Left lung (tissue), 4 donors: ENCODE measurements at regions not wholly inside any gene's neighbourhood (a gene's known extent, or its start where the extent isn't known, plus 50 kb on each side); places are given as distances from the start of the nearest gene placed in this dataset.

Experiments used
- ATAC-seq: fragments of 200-7000 bp; cut with Tn5 transposase; one replicate; pipeline ENCODE4 v1.9.1; 2020; ENCODE audit warnings: moderate library complexity
- DNase-seq, 4 donors: peaks; one replicate each; pipeline ENCODE4 v3.0.0-alpha.2; 2013 to 2020
- H3K27ac ChIP-seq, 2 donors: fragments of 200-600 bp; sonication (generic) in 1 of 2; one replicate each; pipeline versions ENCODE4 v1.5.0 to v1.8.0; 2020 to 2021
- H3K27me3 ChIP-seq, 2 donors: fragments of 200-600 bp; sonication (generic) in 1 of 2; one replicate each; pipeline versions ENCODE4 v1.5.0 to v1.8.0; 2020 to 2021
- H3K36me3 ChIP-seq, 2 donors: fragments of 200-600 bp; sonication (generic) in 1 of 2; one replicate each; pipeline versions ENCODE4 v1.5.0 to v1.8.0; 2020 to 2021
- H3K4me1 ChIP-seq, 2 donors: fragments of 200-600 bp; one replicate each; pipeline ENCODE4 v1.8.0; 2021
- H3K4me3 ChIP-seq, 2 donors: fragments of 200-600 bp; sonication (generic) in 1 of 2; one replicate each; pipeline versions ENCODE4 v1.5.0 to v1.8.0; 2020 to 2021; ENCODE audit warnings: mild to moderate bottlenecking in 1 of 2
- H3K9me3 ChIP-seq, 2 donors: fragments of 200-600 bp; sonication (generic) in 1 of 2; one replicate each; pipeline versions ENCODE4 v1.5.0 to v1.8.0; 2020 to 2021
- CTCF ChIP-seq, 2 donors: fragments of 200-600 bp; sonication (generic) in 1 of 2; IDR thresholded peaks; one replicate each; pipeline versions ENCODE4 v1.5.0 to v1.8.0; 2021; ENCODE audit warnings: antibody characterized with exemption in 2 of 2
- intact Hi-C, 2 donors: fragments of 100-400 bp; cut with DNase I; formaldehyde crosslinking; loops; one replicate each; pipeline versions ENCODE4 v1.11.2 to v1.14.2; 2022
- donor health status: DM: no; HTN: yes; CAD: no.
- donor health status: DM: no; HTN: no; CAD: no.

GRCh38 chr5:6251565-6252102, 126.7 kb downstream of the MED10 start:
- H3K27ac ChIP-seq = no peak overlapping the region
- ATAC-seq = no peak
- no peak for TF ChIP-seq CTCF (IDR thresholded peaks at IDR 0.05)
- intact Hi-C loops = no loop called here
- no peaks in the 10 kb centered on the region for H3K36me3 ChIP-seq
- no peaks in the 10 kb centered on the region for H3K4me1 ChIP-seq
- H3K9me3 ChIP-seq = peaks cover 0 to 11% of the 10 kb centered on the region in 2 donors
- DNase-seq = peak in 1 of 4 donors; percentile 32
- no peak overlapping the region for H3K4me3 ChIP-seq
- no peaks in the 10 kb centered on the region for H3K27me3 ChIP-seq

- Histone ChIP-seq H3K4me3 (no peak overlapping the region), H3K36me3 (no peaks in the 10 kb centered on the region), H3K9me3 (peaks cover 0 to 11% of the 10 kb centered on the region in 2 donors), H3K27me3 (no peaks in the 10 kb centered on the region), H3K4me1 (no peaks in the 10 kb centered on the region), H3K27ac (no peak overlapping the region)
- ATAC-seq (no peak), DNase-seq (peak in 1 of 4 donors; percentile 37)
- intact Hi-C loops = no loop called here
- TF ChIP-seq CTCF (IDR thresholded peaks at IDR 0.05) = no peak
Observed at GRCh38 chr5:6250121-6250520, 128.2 kb downstream of the MED10 start.

GRCh38 chr5:6248132-6248531, 130.2 kb downstream of the MED10 start:
- no peak for DNase-seq
- Histone ChIP-seq H3K4me3 (no peak overlapping the region), H3K9me3 (peaks cover 0 to 11% of the 10 kb centered on the region in 2 donors), H3K4me1 (no peaks in the 10 kb centered on the region), H3K27me3 (no peaks in the 10 kb centered on the region), H3K27ac (no peak overlapping the region), H3K36me3 (no peaks in the 10 kb centered on the region)
- intact Hi-C loops = no loop called here
- no peak for ATAC-seq
- no peak for TF ChIP-seq CTCF (IDR thresholded peaks at IDR 0.05)

- Histone ChIP-seq H3K9me3 (peaks cover 0 to 14% of the 10 kb centered on the region in 2 donors), H3K36me3 (no peaks in the 10 kb centered on the region), H3K4me3 (no peak overlapping the region), H3K27me3 (no peaks in the 10 kb centered on the region), H3K4me1 (no peaks in the 10 kb centered on the region), H3K27ac (no peak overlapping the region)
- intact Hi-C loops = no loop called here
- ATAC-seq (no peak), DNase-seq (no peak)
- no peak for TF ChIP-seq CTCF (IDR thresholded peaks at IDR 0.05)
Observed at GRCh38 chr5:6246820-6247437, 131.4 kb downstream of the MED10 start.

- no peaks in the 10 kb centered on the region for H3K36me3 ChIP-seq
Observed at GRCh38 chr5:6244339-6244714, 134.0 kb downstream of the MED10 start.

More at GRCh38 chr5:6244339-6244714, 134.0 kb downstream of the MED10 start:
- H3K27me3 ChIP-seq = no peaks in the 10 kb centered on the region
- TF ChIP-seq CTCF (IDR thresholded peaks at IDR 0.05) = no peak
- no peak overlapping the region for H3K27ac ChIP-seq
- H3K4me1 ChIP-seq = no peaks in the 10 kb centered on the region
- peaks cover 0 to 16% of the 10 kb centered on the region in 2 donors for H3K9me3 ChIP-seq
- no peak overlapping the region for H3K4me3 ChIP-seq
- DNase-seq (no peak), ATAC-seq (no peak)
- intact Hi-C loops = no loop called here
